SIG-M5 (cell line): ENCODE measurements at regions not wholly inside any gene's neighbourhood (a gene's known extent, or its start where the extent isn't known, plus 50 kb on each side); places are given as distances from the start of the nearest gene placed in this dataset.

Experiments
- DNase-seq: peaks from one replicate; lab custom pipeline; 2025; lab: John Stamatoyannopoulos, UW

GRCh38 chr7:16055263-16055976 lies 365.9 kb downstream of the CRPPA start:
- no peak for DNase-seq

- DNase-seq, result no peak
These were observed 365.2 kb upstream of the MEOX2 start for GRCh38 chr7:16051561-16052255.

- DNase-seq, result no peak
These were observed 359.6 kb upstream of the MEOX2 start for GRCh38 chr7:16046041-16046440.

- no peak for DNase-seq
These were observed 358.8 kb upstream of the MEOX2 start for GRCh38 chr7:16045296-16045695.

GRCh38 chr7:16044645-16045044 lies 358.2 kb upstream of the MEOX2 start:
- DNase-seq, result no peak

GRCh38 chr7:16040346-16040745 lies 353.9 kb upstream of the MEOX2 start:
- no peak for DNase-seq

GRCh38 chr7:16038906-16039305 lies 352.4 kb upstream of the MEOX2 start:
- no peak for DNase-seq

GRCh38 chr7:16035392-16035791 lies 348.9 kb upstream of the MEOX2 start:
- no peak for DNase-seq

- DNase-seq, result no peak
These were observed 348.4 kb upstream of the MEOX2 start for GRCh38 chr7:16034866-16035265.

- DNase-seq, result no peak
These were observed 347.9 kb upstream of the MEOX2 start for GRCh38 chr7:16034353-16034752.

GRCh38 chr7:16033233-16033632 lies 346.8 kb upstream of the MEOX2 start:
- DNase-seq, result no peak

- no peak for DNase-seq
These were observed 342.2 kb upstream of the MEOX2 start for GRCh38 chr7:16028636-16029035.

GRCh38 chr7:16028103-16028502 lies 341.6 kb upstream of the MEOX2 start:
- DNase-seq, result no peak

- no peak for DNase-seq
These were observed 340.9 kb upstream of the MEOX2 start for GRCh38 chr7:16027396-16027795.

- no peak for DNase-seq
These were observed 340.0 kb upstream of the MEOX2 start for GRCh38 chr7:16026253-16027020.

GRCh38 chr7:16025696-16026095 lies 339.2 kb upstream of the MEOX2 start:
- DNase-seq, result no peak

GRCh38 chr7:16023503-16023902 lies 337.0 kb upstream of the MEOX2 start:
- no peak for DNase-seq

GRCh38 chr7:16023046-16023445 lies 336.6 kb upstream of the MEOX2 start:
- DNase-seq, result no peak

GRCh38 chr7:16021851-16022250 lies 335.4 kb upstream of the MEOX2 start:
- no peak for DNase-seq

GRCh38 chr7:16015981-16016380 lies 329.5 kb upstream of the MEOX2 start:
- no peak for DNase-seq

- DNase-seq, result no peak
These were observed 327.5 kb upstream of the MEOX2 start for GRCh38 chr7:16014031-16014430.

GRCh38 chr7:16007911-16008310 lies 321.4 kb upstream of the MEOX2 start:
- no peak for DNase-seq

GRCh38 chr7:16004702-16005101 lies 318.2 kb upstream of the MEOX2 start:
- no peak for DNase-seq
